Activated CD4-positive, alpha-beta T cell treated with anti-CD3 and anti-CD28 coated beads, Interleukin-2, Interleukin-6, amounts not matched to agents 100 ng/mL and 50 ng/mL, durations not matched to agents 16 hours and 8 hours (primary cell): ENCODE measurements at regions not wholly inside any gene's neighbourhood (a gene's known extent, or its start where the extent isn't known, plus 50 kb on each side); places are given as distances from the start of the nearest gene placed in this dataset.

Experiments used
- DNase-seq: peaks from one replicate; pipeline ENCODE4 v3.0.0-alpha.2; 2020

GRCh38 chr1:229981736-229982135 lies 85.3 kb upstream of the GALNT2 start:
- DNase-seq, result no peak

DNA sequence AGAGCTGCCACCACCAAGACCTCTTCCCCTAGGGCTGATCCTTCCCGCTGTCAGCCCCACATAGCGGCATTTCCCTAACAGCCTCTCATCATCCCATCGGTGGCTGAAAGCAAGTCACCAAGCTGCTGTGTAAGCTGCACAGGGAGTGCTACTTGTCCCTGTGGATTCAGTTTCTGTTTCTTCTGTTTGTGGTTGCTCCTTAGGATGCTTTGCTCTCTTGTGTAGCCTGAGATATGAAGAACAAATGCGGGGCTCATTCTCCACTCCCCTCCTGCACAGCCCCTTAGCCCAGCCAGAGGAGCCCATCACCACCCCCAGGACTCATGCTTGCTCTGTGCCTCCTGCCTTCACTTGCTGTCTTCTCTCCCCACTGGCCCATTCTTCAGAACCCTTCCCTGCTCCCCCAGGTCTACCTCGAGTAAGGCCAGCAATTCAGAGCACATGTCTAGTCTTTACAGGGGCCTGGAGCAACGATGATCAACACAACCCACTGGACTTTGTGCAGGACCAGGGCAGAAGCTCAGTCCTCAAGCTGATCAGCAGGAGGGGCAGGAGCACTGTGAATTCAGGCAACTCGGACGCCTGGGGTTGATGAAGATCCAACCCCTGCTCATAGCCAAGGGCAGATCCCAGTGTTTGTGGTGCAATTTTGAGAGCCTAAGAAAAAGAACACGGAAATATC lies 82.6 kb upstream of the GALNT2 start:
- no peak for DNase-seq

GRCh38 chr1:229984992-229985612 lies 81.9 kb upstream of the GALNT2 start:
- no peak for DNase-seq

GRCh38 chr1:229985613-229986010 lies 81.4 kb upstream of the GALNT2 start:
- no peak for DNase-seq

GRCh38 chr1:229986737-229987337 lies 80.2 kb upstream of the GALNT2 start:
- DNase-seq, result no peak

- DNase-seq, result no peak
These were observed 79.1 kb upstream of the GALNT2 start for GRCh38 chr1:229987953-229988352.

- DNase-seq, result no peak
These were observed 78.5 kb upstream of the GALNT2 start for GRCh38 chr1:229988534-229988933.

DNA sequence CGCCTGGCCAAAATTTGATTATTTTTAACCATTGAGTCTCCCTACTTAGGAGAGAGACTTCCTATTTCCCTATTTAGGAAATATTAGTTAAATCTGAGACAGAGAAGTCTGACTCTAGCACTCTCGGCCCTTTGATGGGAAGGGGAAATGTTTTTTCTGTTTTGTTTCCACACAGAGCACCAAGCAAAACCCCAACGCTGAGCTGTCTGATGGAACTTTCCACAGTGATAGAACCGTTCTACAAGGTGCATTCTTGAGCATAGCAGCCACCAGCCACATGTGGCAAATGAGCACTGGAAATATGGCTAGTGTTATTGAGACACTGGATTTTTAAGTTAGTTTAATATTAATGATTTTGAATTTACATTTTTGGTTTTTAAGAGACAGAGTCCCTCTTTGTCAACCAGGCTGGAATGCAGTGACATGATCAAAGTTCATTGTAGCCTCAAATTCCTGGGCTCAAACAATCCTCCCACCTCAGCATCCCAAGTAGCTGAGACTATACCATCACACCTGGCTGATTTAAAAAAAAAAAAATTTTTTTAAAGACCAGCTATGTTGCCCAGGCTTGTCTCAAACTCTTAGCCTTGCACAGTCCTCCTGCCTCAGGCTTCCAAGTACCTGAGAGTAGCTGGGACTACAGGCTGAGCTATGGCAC lies 77.3 kb upstream of the GALNT2 start:
- DNase-seq, result no peak

- DNase-seq, result no peak
These were observed 76.7 kb upstream of the GALNT2 start for GRCh38 chr1:229990326-229990725.

DNA sequence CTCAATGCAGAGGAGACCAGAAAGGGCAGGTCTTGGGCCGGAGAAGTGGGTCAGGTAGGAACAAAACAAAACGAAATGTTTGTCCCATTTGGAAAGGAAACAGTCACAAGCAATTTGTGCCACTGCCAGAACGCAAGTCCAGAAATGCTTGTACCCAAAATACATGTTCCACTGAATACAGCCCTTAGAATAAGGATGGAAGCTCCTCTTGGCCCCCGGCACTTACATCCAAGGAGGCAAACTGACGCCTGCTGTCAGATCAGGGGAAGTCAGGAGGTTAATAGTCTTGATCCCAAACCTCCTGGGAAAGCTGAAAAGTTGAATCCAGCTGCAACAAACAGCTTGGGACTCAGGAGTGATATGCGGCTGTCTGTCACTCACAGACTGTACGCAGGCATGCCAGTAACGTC lies 75.9 kb upstream of the GALNT2 start:
- DNase-seq, result no peak

DNA sequence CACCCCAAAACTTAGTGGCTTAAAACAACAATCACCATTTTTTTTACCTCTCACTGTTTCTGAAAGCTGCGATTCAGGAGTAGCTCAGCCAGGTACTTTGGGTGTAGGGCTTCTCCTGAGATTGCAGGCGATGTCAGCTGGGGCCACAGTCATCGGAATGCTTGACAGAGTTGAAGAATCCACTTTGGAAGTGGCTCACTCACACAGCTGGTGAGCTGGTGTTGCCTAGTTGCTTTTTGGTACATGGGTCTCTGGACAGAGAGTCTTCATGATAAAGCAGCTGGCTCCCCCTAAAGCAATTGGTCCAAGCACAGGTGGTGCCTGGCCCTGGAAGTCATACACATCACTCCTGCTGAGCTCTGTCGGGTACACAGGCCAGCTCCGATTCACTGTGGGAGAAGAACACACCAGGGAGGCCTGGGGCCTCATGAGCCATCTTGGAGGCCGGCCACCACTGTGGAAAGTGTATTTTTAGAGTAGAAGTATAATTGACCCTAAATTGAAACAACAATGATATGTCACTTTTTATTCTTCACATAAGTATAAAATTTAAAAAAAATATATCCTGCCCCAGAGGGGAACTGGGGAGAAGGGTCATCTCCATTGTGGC lies 75.2 kb upstream of the GALNT2 start:
- DNase-seq, result no peak

DNA sequence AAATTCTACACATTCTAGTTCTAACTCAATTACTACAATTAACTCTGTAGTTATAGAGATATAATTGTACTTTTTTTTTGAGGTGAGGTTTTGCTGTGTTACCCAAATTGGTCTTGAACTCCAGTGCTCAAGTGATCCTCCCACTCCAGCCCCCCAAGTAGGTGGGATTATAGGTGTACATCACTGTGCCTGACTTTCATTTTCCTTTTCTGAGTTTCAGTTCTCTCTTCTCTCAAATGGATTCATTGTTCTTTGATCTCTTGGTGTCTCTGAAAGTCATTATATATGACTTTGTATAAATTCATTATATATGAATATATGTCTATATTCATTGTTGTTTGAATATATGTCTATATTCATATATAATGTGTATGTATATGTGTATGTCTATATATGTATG lies 74.0 kb upstream of the GALNT2 start:
- DNase-seq, result no peak

- DNase-seq, result no peak
These were observed 73.1 kb upstream of the GALNT2 start for GRCh38 chr1:229993894-229994293.

DNA sequence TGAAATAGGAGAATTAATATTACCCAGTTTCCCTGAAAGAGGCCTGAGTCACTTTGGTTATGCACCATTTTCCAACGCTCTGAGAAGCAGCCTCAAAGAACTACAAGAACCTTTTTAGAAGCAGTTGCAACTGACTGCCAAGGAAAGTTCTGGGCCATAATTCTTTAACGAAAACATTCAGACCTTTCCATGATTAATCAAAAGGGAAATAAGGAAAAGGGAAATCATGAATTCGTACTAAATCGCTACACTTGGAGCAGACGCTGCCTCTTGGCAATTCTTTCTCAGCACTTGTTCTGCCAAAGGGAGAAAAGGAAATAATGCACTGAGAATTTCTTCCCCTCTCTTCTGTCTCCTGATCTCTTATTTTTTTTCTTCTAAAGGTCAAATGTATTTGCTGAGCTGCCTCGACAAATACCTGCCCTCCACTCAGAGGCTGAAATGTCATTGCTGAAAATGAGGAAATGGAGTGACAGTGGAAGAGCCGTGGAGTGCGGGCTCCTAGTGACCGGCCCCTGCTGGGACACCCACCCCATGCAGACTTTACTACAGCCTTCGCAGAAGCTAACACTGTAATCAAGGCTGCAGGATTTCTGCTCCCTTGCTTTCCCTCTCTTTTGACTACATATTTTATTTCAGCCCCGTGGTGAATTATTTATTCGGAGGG lies 67.9 kb upstream of the GALNT2 start:
- DNase-seq, result no peak

DNA sequence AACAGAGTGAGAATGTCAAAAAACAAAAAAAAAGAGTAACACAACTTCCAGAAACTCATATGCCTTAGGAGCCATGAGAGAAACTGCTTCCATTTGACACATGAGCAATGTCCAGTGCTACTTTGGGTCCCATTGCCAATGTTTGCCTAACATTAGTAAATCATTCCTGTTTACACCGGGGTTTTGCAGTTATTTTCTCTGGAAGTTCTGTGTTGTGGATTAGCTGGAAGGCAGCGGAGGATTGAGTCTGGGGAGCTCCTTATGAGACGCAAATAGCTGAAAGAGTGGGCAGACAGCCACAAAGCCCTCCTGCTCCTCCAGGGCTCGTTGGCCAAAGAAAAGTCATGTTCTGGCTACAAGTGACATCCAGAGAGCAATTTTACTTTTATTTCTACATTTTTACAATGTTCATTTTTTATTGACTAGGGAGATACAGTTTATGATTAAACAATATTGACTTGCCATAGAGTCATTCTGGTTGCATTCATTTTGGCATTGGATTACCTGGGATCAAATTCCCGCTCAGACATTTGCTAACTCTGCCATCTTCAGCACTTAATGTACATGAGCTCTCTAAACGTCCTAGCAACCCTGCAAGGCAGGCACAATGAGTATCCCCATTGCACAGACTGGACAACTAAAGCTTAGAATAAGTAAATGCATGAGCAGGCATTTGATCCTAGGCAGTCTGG lies 66.4 kb upstream of the GALNT2 start:
- no peak for DNase-seq

GRCh38 chr1:230002164-230002803 lies 64.8 kb upstream of the GALNT2 start:
- DNase-seq, result no peak

DNA sequence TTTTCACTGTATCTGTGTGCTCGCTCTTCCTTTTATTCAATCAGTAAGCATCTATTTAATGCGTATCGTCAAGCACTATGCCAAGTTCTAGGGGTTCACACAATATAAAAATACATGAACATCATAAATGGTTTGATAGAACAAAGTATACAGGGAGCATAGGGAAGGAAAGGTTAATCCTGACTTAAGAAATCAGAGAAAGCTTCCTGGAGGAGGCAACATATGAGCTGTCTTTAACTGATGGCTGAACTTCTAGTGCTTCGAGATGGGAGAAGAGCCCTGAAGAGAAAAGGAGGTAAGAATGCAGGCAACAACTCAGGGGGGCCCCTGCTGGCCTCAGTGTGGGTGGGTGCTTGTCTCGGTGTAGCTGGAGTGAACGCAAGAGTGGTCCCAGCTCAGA lies 63.6 kb upstream of the GALNT2 start:
- DNase-seq, result no peak

DNA sequence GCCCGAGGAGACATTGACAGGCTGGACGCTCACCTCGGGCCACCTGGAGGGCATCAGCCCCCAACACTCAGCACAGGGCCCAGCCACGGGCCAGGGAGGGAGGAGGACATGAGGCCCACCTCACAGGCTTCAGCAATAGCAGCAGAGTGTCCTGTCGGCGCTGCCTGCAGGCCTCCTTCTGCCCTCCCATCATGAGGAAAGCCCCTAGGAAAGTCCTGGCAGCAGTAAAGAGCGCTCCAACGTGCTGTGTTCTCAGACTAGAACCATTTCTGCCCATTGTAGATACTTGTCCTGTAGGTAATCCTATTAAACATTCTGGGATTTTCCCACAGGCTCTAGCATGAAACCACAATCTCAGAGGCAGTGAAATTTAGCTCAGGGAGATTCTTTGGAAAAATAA lies 62.0 kb upstream of the GALNT2 start:
- no peak for DNase-seq

DNA sequence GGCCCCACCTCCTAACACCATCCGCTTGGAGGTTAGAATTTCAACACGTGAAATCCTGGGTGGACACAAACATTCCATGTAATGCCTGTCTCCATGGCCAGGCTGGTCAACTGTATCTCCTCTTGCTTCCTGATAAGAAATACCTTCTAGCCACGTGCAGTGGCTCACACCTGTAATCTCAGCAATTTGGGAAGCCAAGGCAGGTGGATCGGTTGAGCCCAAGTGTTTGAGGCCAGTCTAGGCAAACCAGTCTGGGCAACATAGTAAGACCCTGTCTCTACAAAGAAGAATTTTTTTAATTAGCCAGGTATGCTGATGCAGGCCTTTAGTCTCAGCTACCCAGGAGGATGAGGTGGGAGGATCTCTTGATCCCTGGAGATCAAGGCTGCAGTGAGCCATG lies 58.3 kb upstream of the GALNT2 start:
- no peak for DNase-seq

DNA sequence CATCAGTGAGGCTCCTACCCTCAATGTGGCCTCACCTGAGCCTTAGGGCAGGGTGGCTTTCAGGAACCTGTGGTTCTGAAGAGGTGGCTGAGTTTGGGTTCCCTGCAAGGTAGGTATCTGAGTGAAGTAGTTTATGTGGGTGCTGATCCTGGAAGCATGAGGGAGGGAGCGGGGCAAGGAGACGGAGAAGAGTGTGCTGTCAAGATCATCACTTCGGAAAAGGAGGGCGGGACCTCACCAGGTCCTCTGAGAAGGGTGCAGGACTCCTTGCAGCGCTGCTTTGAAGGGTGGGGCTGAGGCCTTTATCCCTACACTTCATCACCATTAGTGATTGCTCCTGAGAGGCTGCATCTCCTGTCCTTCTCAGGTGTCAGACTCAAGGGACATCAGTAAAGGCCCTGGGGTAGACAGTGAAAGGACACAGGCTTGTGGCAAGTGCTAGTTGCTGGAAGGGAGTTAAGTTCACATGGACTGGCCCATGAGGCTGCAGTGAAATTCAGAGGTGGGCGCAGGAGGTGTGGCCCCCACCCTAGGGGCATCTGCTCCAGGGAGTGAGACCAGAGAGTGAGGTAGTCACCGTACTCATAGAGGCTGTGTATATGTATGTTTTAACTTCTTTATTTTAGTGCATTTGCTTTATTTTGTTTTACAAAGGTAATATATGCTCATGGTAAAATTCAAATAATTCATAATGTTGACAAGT lies 57.3 kb upstream of the GALNT2 start:
- DNase-seq, result no peak
